Spinal cord (tissue), 9 donors: ENCODE measurements at regions not wholly inside any gene's neighbourhood (a gene's known extent, or its start where the extent isn't known, plus 50 kb on each side); places are given as distances from the start of the nearest gene placed in this dataset.
"Not testable (repeated sequence)": the region's sequence is repeated elsewhere in the genome, so short reads cannot be mapped to it uniquely, and the experiment has no call there.

Experiments used
- DNase-seq, 6 donors: peaks; one replicate each; pipeline versions ENCODE4 v3.0.0 to v3.0.0-alpha.2; 2013 to 2015; ENCODE audit warnings: low spot score in 6 of 6, low read depth in 4 of 6
- H3K27ac ChIP-seq: one replicate; pipeline ENCODE4 v1.5.1; 2013; ENCODE audit warnings: low read depth, low read length, control low read depth
- H3K27me3 ChIP-seq: one replicate; pipeline ENCODE4 v1.6.1; 2013; ENCODE audit warnings: low read length; ENCODE audit not compliant: control insufficient read depth, insufficient read depth
- H3K36me3 ChIP-seq: one replicate; pipeline ENCODE4 v1.6.1; 2013; ENCODE audit warnings: low read length; ENCODE audit not compliant: control insufficient read depth, insufficient read depth
- H3K4me1 ChIP-seq: one replicate; pipeline ENCODE4 v1.6.1; 2013; ENCODE audit warnings: low read length; ENCODE audit not compliant: control insufficient read depth, insufficient read depth
- H3K4me3 ChIP-seq: one replicate; pipeline ENCODE4 v1.5.1; 2013; ENCODE audit warnings: low read depth, low read length, control low read depth
- H3K9me3 ChIP-seq: one replicate; pipeline ENCODE4 v1.6.1; 2013; ENCODE audit warnings: low read length; ENCODE audit not compliant: control insufficient read depth, insufficient read depth
- WGBS: methylation state at CpG from one replicate; pipeline ENCODE4 v1.1.5; 2013; ENCODE audit warnings: missing lambda C conversion rate; ENCODE audit not compliant: insufficient coverage; 5-methylcytosine and 5-hydroxymethylcytosine counted together
- donor health status: healthy.

- no CpG with 5 or more reads among the region's 7 CpGs for WGBS
- Histone ChIP-seq H3K27ac (no peak overlapping the region), H3K4me3 (no peak overlapping the region), H3K27me3 (no peaks in the 10 kb centered on the region), H3K36me3 (peaks cover 15% of the 10 kb centered on the region), H3K9me3 (no peaks in the 10 kb centered on the region), H3K4me1 (peaks cover 9% of the 10 kb centered on the region)
- DNase-seq = no peak
Observed at GRCh38 chr16:29117631-29118030, 132.8 kb downstream of the LAT start.

- no peak for DNase-seq
- no peak overlapping the region for H3K4me3 ChIP-seq
- H3K27me3 ChIP-seq = no peaks in the 10 kb centered on the region
- H3K9me3 ChIP-seq = no peaks in the 10 kb centered on the region
- no peak overlapping the region for H3K27ac ChIP-seq
- WGBS = 93% methylated on average over 14 of the region's 14 CpGs
- peaks cover 9% of the 10 kb centered on the region for H3K4me1 ChIP-seq
- H3K36me3 ChIP-seq = peaks cover 15% of the 10 kb centered on the region
Observed at GRCh38 chr16:29116980-29117379, 132.1 kb downstream of the LAT start.

DNA sequence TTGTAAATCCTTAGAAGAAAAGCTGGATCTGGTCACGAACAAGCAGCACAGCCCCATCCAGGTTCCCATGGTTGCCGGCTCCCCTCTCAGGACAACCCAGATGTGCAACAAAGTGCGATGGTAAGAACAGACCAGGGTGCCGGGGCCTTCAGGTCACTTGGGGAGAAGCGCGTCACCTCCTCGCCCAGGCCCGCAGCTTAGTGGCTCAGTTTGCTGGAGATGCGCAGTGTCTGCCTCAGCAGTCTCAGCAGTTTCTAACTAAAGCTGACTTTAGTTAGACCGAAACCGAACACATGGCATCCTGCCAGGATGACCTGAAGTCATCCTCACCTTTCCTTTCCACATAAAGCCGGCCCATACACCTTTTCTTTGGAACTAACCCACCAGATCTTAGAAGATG lies 131.4 kb downstream of the LAT start:
- 83% methylated on average over 11 of the region's 12 CpGs for WGBS

DNA sequence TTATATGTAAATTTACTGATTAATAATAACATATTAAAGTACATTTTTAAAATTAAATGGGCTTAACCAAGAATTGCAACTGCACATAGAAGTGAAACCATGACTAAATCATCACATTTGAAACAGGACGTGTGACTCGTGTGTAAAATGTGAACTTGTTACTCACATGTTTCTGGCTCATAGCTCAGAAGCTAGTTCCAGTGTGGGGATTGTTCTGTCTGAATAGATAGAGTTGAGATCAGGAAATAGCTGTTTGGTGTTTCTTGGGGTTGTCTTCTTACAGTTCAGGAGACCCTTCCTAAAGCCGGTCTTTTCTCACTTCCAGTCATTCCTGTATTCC lies 130.9 kb downstream of the LAT start:
- not testable (repeated sequence) for H3K4me3 ChIP-seq, H3K27ac ChIP-seq
- WGBS = 100% methylated on average over 1 of the region's 3 CpGs

More for the DNA sequence above, 131.4 kb downstream of the LAT start:
- H3K4me3 ChIP-seq, H3K4me1 ChIP-seq, DNase-seq, H3K9me3 ChIP-seq, H3K27ac ChIP-seq, H3K27me3 ChIP-seq: not testable (repeated sequence)
- peaks cover 15% of the 10 kb centered on the region for H3K36me3 ChIP-seq

DNA sequence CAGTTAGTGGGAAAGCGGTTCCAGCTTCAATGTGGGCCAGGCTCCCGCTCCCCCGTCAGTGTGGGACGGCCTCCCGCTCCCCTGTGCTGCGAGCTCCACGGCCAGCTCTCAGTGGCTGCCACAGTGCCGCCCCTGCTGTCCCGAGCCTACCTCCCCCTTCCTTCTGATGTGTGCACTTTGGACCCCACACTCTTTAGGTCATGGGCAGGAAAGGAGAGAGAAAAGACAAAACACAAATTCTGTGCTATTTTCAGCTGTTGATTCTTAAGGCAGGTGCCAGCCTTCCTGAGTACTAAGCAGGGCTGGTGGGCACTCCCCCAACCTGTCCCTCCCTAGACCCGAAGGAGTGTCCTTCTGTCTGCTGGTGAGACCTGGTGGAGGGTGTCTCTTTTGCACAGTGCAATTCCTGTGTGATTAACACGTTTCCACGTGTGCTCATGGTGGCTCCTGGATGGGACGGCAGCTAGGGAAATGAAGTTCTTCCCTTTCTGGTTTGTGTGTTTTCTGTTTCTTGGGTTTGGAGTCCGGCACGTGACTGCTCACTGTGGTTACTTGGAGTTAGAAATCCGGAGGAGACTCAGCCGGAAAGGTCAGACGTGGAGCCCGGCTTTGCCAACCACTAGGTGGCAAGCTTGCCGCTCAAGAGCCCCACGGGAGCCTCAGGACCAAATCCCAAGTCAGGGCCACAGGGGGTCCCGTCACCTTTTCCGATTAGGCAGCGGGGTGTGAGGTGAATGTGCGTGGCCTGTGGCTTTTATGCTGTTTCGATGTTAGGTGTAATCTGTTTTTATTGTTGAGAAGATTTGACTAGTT lies 130.3 kb downstream of the LAT start:
- H3K27me3 ChIP-seq, H3K4me3 ChIP-seq, H3K4me1 ChIP-seq, H3K9me3 ChIP-seq, H3K27ac ChIP-seq: not testable (repeated sequence)
- peaks cover 15% of the 10 kb centered on the region for H3K36me3 ChIP-seq
- 33% methylated on average over 14 of the region's 26 CpGs for WGBS
- DNase-seq = peak in 2 of 6 donors; percentile 42 to 57

More for the DNA sequence above, 130.9 kb downstream of the LAT start:
- not testable (repeated sequence) for H3K9me3 ChIP-seq, DNase-seq, H3K27me3 ChIP-seq, H3K4me1 ChIP-seq
- peaks cover 15% of the 10 kb centered on the region for H3K36me3 ChIP-seq

DNA sequence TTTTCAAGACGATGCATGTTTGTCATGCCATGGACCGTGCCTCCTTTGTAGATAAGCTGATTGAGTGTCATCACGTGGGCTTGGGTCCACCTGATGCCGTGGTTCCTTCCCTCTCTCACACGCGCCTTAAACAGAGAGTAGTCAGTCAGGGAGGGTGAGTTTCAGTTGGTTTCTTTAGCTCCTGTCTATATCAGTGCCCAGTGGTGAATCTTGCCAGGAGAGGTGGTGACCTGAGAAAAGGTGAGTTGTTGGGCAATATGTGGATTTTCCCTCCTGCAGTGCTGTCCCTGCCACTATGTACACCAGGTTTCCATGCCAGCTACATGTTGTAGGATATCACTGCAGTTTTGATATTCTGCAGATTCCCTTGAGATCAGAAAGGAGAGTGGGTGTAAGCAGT lies 129.7 kb downstream of the LAT start:
- no peaks in the 10 kb centered on the region for H3K27me3 ChIP-seq
- WGBS = 85% methylated on average over 4 of the region's 6 CpGs

DNA sequence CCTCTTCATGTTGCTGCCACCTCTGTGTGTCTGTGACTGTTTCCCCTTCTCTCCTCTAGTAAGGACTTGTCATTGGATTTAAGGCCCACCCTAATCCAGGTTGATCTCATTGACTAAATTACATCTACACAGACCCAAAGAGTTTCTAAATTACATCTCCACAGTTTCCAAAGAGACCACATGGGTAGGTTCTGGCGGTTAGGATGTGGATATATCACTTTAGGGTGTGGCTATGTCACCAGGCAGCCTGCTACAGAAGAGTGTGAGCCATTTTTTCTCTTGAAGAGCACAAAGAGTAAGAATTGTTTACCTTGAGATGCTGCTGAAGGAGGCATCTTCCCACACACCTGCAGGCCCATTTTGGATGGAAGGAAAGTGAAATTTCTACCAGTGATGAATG lies 128.6 kb downstream of the LAT start:
- H3K27me3 ChIP-seq, H3K4me1 ChIP-seq, H3K9me3 ChIP-seq, H3K4me3 ChIP-seq, H3K27ac ChIP-seq, DNase-seq: not testable (repeated sequence)
- no CpG with 5 or more reads among the region's 1 CpG for WGBS
- peaks cover 15% of the 10 kb centered on the region for H3K36me3 ChIP-seq

More for the DNA sequence above, 129.7 kb downstream of the LAT start:
- DNase-seq = no peak
- no peaks in the 10 kb centered on the region for H3K9me3 ChIP-seq
- no peak overlapping the region for H3K27ac ChIP-seq
- H3K4me1 ChIP-seq = peaks cover 9% of the 10 kb centered on the region
- H3K36me3 ChIP-seq = peaks cover 15% of the 10 kb centered on the region
- H3K4me3 ChIP-seq = no peak overlapping the region

GRCh38 chr16:29112755-29113347 lies 128.0 kb downstream of the LAT start:
- Histone ChIP-seq H3K4me1 (peaks cover 9% of the 10 kb centered on the region), H3K27me3 (no peaks in the 10 kb centered on the region), H3K4me3 (no peak overlapping the region), H3K27ac (no peak overlapping the region), H3K36me3 (peaks cover 15% of the 10 kb centered on the region), H3K9me3 (no peaks in the 10 kb centered on the region)
- DNase-seq = peak in 1 of 6 donors; percentile 9
- WGBS = 100% methylated on average over 1 of the region's 4 CpGs

- H3K4me3 ChIP-seq, H3K27ac ChIP-seq, H3K27me3 ChIP-seq, DNase-seq, H3K4me1 ChIP-seq, H3K9me3 ChIP-seq: not testable (repeated sequence)
- WGBS = 64% methylated on average over 5 of the region's 8 CpGs
- peaks cover 15% of the 10 kb centered on the region for H3K36me3 ChIP-seq
Observed at GRCh38 chr16:29111901-29112680, 127.2 kb downstream of the LAT start.
